Ishikawa (cell line): ENCODE measurements at regions not wholly inside any gene's neighbourhood (a gene's known extent, or its start where the extent isn't known, plus 50 kb on each side); places are given as distances from the start of the nearest gene placed in this dataset.

Experiments
- CEBPB ChIP-seq: IDR thresholded peaks from 2 replicates; pipeline ENCODE4 v1.6.1; 2012
- CREB1 ChIP-seq: IDR thresholded peaks from 2 replicates; pipeline ENCODE4 v1.6.1; 2012; ENCODE audit warnings: low read depth
- EGR1 ChIP-seq: IDR thresholded peaks from 2 replicates; pipeline ENCODE4 v1.6.1; 2012
- EP300 ChIP-seq: IDR thresholded peaks from 2 replicates; pipeline ENCODE4 v1.6.1; 2012; ENCODE audit warnings: borderline replicate concordance
- FOXM1 ChIP-seq: IDR thresholded peaks from 2 replicates; pipeline ENCODE4 v1.6.1; 2012; ENCODE audit warnings: low read depth, borderline replicate concordance
- NFIC ChIP-seq: IDR thresholded peaks from 2 replicates; pipeline ENCODE4 v1.6.1; 2012
- RAD21 ChIP-seq: IDR thresholded peaks from 2 replicates; pipeline ENCODE4 v1.6.1; 2012; ENCODE audit warnings: low read depth
- TAF1 ChIP-seq: IDR thresholded peaks from 2 replicates; pipeline ENCODE4 v1.6.1; 2012; ENCODE audit warnings: low read depth, mild to moderate bottlenecking
- TCF12 ChIP-seq: IDR thresholded peaks from 2 replicates; pipeline ENCODE4 v1.6.1; 2012; ENCODE audit warnings: low read depth
- TEAD4 ChIP-seq: IDR thresholded peaks from 2 replicates; pipeline ENCODE4 v1.6.1; 2012
- YY1 ChIP-seq: IDR thresholded peaks from 2 replicates; pipeline ENCODE4 v1.6.1; 2012; ENCODE audit warnings: low read depth
- ZBTB7A ChIP-seq: IDR thresholded peaks from 2 replicates; pipeline ENCODE4 v1.6.1; 2012; ENCODE audit warnings: low read depth
- TF ChIP-seq, protein P1 (sequence below): IDR thresholded peaks from 2 replicates; pipeline ENCODE4 v1.6.1; 2012
- TF ChIP-seq, protein P2 (sequence below): IDR thresholded peaks from 2 replicates; pipeline ENCODE4 v1.6.1; 2012
- TF ChIP-seq, protein P3 (sequence below): IDR thresholded peaks from 2 replicates; pipeline ENCODE4 v1.6.1; 2012; ENCODE audit warnings: low read depth, mild to moderate bottlenecking

DNA sequence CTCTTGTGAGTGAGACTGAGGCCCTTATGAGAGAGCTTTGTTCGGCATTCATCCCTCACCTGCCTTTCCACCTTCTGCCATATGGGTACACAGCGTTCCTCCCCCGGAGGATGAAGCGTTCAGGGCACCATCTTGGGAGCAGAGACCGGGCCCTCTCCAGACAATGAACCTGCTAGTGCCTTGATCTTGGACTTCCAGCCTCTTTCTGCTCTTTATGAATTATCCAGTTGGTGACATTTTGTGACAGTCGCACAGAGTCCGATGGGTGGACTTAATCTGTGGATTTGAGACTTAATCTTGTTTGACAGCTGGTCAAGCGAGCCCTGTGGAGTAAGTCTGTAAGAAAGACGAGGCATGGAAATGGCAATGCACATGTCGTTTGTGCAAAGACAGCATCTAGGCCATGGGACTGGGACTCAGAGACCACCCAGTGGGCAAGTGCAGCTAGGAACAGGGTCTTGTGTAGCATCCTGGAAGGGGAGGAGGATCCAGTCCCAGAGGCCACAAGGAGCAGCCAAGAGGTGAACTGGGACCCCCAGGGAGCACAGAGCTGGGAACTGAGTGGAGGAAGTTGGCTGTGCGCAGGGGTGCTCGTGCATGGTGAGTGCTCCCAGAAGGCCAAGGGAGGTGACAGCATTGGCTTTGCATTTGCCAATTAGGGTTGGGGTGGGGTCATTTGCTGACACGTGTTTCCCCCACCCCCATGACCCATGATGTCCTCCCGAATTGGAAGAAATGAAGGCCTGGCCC, 69.5 kb upstream of the HDAC4 start:
- TF ChIP-seq, protein P1, sequence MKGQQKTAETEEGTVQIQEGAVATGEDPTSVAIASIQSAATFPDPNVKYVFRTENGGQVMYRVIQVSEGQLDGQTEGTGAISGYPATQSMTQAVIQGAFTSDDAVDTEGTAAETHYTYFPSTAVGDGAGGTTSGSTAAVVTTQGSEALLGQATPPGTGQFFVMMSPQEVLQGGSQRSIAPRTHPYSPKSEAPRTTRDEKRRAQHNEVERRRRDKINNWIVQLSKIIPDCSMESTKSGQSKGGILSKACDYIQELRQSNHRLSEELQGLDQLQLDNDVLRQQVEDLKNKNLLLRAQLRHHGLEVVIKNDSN, result no peak
- TF ChIP-seq FOXM1 (no peak), YY1 (no peak), EP300 (no peak), CREB1 (no peak), TAF1 (no peak), EGR1 (no peak)

DNA sequence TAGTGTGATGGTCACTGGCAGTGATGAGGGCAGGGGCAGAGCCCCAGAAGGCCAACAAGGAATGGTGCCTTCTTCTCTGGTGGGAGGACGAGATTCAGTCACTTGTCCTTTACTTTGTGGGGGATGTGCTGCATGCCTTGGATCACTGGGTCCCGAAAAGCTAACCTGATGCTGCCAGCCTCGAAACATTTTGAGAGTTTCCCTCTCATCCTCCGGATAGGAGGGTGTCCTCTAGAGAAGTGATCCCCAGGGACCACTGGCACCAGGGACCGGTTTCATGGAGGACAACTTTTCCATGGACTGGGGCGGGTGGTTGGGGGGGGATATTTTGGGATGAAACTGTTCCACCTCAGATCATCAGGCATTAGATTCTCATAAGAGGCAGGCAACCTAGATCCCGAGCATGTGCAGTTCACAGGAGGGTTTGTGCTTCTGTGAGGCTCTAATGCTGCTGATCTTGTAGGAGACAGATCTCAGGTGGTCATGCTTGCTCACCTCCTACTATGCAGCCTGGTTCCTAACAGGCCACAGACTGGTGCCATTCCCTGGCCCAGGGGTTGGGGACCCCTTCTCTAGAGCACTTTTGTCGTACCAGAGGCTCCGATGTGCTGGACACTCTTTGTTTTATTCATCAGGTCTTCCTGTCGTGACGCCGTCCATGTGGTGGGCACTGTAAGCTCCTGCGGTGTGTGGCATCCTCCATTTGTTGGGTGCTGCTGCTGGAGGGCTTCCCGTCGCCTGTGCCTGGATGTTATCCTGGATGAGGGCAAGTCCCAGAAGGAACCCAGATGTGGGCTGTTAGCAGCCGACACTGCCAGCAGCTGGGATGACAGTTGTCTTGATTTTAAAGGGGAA, 68.5 kb upstream of the HDAC4 start:
- TF ChIP-seq EGR1, result no peak
- TF ChIP-seq, protein P2, sequence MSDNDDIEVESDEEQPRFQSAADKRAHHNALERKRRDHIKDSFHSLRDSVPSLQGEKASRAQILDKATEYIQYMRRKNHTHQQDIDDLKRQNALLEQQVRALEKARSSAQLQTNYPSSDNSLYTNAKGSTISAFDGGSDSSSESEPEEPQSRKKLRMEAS, result no peak
- TF ChIP-seq TEAD4, result no peak
- TF ChIP-seq TAF1, result no peak
- TF ChIP-seq, protein P3, sequence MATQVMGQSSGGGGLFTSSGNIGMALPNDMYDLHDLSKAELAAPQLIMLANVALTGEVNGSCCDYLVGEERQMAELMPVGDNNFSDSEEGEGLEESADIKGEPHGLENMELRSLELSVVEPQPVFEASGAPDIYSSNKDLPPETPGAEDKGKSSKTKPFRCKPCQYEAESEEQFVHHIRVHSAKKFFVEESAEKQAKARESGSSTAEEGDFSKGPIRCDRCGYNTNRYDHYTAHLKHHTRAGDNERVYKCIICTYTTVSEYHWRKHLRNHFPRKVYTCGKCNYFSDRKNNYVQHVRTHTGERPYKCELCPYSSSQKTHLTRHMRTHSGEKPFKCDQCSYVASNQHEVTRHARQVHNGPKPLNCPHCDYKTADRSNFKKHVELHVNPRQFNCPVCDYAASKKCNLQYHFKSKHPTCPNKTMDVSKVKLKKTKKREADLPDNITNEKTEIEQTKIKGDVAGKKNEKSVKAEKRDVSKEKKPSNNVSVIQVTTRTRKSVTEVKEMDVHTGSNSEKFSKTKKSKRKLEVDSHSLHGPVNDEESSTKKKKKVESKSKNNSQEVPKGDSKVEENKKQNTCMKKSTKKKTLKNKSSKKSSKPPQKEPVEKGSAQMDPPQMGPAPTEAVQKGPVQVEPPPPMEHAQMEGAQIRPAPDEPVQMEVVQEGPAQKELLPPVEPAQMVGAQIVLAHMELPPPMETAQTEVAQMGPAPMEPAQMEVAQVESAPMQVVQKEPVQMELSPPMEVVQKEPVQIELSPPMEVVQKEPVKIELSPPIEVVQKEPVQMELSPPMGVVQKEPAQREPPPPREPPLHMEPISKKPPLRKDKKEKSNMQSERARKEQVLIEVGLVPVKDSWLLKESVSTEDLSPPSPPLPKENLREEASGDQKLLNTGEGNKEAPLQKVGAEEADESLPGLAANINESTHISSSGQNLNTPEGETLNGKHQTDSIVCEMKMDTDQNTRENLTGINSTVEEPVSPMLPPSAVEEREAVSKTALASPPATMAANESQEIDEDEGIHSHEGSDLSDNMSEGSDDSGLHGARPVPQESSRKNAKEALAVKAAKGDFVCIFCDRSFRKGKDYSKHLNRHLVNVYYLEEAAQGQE, result no peak

DNA sequence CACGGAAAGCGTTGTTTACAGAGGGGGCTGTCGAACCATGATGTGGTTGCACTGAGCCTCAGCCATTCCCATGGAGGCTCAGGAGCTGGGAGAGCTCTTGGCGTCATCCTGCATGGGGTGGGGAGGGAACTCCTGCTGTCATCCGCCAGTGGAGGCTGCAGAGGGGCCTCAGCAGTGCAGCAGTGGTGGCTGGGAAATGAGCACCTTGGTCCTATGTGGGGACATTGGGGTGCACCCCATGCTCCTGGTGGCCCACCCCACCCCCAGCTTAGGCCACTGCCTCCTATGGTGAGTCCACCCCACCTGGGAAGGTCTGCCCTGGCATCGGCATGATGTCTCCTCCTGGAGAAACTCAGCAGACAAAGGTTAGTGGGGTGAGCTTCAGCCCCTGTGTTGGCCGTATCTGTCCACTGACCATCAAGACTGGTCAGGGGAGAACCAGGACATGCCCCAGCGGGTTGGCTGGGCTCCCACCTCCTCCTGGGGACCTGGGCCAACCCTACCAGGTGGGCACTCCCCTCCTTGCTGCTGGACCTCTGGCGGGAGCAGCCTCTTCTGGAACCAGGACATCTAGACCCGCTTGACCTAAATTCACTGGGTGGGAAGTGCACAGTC, 67.8 kb upstream of the HDAC4 start:
- TF ChIP-seq FOXM1 (no peak), CREB1 (no peak)

DNA sequence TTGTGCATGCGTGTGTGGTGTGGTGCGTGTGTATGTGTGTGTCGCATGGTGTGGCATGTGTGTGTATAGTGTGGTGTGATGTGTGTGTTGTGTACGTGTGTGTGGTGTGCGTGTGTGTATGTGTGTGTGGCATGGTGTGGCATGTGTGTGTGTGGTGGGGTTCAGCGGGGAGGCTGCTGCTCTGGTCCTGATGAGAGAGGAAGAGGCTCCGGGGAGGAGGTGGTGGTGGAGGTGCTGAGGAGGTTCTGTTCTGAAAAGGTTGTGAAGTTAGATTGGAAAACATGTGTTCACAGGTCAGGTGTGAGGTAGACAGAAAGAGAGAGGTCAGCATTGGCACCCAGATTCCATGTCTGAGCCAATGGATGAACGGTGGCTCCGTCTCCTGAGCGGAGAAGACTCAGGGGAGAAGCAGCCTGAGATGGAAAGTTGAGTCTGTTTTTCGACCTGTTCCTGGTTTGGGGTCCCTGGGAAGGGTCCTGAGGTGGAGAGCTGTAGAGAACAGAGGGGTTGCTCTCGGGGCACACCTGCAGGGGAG, 67.2 kb upstream of the HDAC4 start:
- TF ChIP-seq RAD21 (no peak), YY1 (no peak), NFIC (no peak), CREB1 (no peak), EP300 (no peak), TAF1 (no peak), TEAD4 (no peak), TCF12 (no peak)

DNA sequence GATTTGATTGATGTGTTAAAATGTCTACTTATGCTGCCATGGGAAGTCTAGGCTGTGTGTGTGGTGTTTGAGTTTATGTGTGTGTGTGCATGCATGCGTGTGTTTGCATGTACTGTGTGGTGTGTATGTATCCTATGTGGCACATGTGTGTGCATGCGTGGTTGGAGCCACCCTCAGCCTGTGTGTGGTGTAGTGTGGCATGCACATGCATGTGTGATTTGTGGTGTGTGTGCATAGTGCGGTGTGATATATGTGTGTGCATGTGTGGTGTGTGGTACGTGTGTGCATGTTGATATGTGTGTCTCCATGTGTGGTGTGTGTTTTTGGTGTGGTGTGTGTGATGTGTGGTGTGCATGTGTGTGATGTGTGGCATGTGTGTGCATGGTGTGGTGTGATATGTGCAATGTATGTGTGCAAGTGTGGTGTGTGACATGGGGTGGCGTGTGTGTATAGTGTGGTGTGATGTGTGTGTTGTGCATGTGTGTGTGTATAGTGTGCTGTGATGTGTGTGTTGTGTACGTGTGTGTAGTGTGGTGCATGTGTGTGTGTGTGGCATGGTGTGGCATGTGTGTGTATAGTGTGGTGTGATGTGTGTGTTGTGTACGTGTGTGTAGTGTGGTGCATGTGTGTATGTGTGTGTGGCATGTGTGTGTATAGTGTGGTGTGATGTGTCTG, 66.6 kb upstream of the HDAC4 start:
- TF ChIP-seq CREB1 (no peak), FOXM1 (no peak), RAD21 (no peak), CEBPB (no peak), TAF1 (no peak), ZBTB7A (no peak), EGR1 (no peak), TCF12 (no peak)
- TF ChIP-seq, protein P2, result no peak
- TF ChIP-seq, protein P1, result no peak
- TF ChIP-seq, protein P3, result no peak
